Pancreas (tissue), 10 donors: ENCODE measurements at regions not wholly inside any gene's neighbourhood (a gene's known extent, or its start where the extent isn't known, plus 50 kb on each side); places are given as distances from the start of the nearest gene placed in this dataset.

Experiments used
- ATAC-seq, 4 donors: fragments of 200-7000 bp; cut with Tn5 transposase; one replicate each; pipeline versions ENCODE4 v1.8.0 to v1.9.1; 2020; ENCODE audit warnings: mild to moderate bottlenecking in 4 of 4, moderate library complexity in 4 of 4
- DNase-seq, 6 donors: peaks; one replicate each; pipeline ENCODE4 v3.0.0-alpha.2; 2020
- FAIRE-seq: peaks from 2 replicates; lab custom pipeline; 2012; peaks lifted over from hg19 to GRCh38; lab: Jason Lieb, UNC
- H3K27ac ChIP-seq, 4 donors: fragments of 200-600 bp; sonication (generic); 1 replicate in 3 of 4; 2 replicates in 1 of 4; pipeline versions ENCODE4 v1.5.0 to v1.8.0; 2020
- H3K27me3 ChIP-seq, 4 donors: fragments of 200-600 bp; one replicate each; pipeline ENCODE4 v1.8.0; 2021
- H3K36me3 ChIP-seq, 3 donors: fragments of 200-600 bp; sonication (generic) in 1 of 3; one replicate each; pipeline versions ENCODE4 v1.5.0 to v1.8.0; 2020 to 2021
- H3K4me1 ChIP-seq, 3 donors: fragments of 200-600 bp; one replicate each; pipeline ENCODE4 v1.8.0; 2021
- H3K4me3 ChIP-seq, 4 donors: fragments of 200-600 bp; sonication (generic) in 2 of 4; one replicate each; pipeline versions ENCODE4 v1.5.0 to v1.8.0; 2020 to 2021
- H3K9me3 ChIP-seq, 4 donors: fragments of 200-600 bp; one replicate each; pipeline ENCODE4 v1.8.0; 2021
- WGBS, 2 donors: extraction: QIAGEN DNeasy Blood & Tissue Kit; methylation state at CpG; one replicate each; pipeline ENCODE4 v1.1.7; 2013; 5-methylcytosine and 5-hydroxymethylcytosine counted together
- intact Hi-C, 3 donors: fragments of 100-400 bp; cut with DNase I; formaldehyde crosslinking; loops; one replicate each; pipeline versions ENCODE4 v1.11.1 to v1.14.2; 2022
- TF ChIP-seq, protein P1 (sequence below), 4 donors: fragments of 200-600 bp; sonication (generic) in 3 of 4; IDR thresholded peaks; one replicate each; pipeline versions ENCODE4 v1.5.0 to v1.8.0; 2021; ENCODE audit warnings: antibody characterized with exemption in 4 of 4
- donor health status: healthy with polysubstance abuse.
- donor health status: DM: no; HTN: no; CAD: no; lungs with moderate emphysema.
- donor health status: DM: no; HTN: no; CAD: no.
- donor health status: control.
- donor health status: control.
- donor health status: Bipolar disorder and iron deficiency.
- donor health status: DM: yes; HTN: yes; CAD: no.
- donor health status: DM: no; HTN: no; CAD: no.
- donor health status: DM: no; HTN: no; CAD: no.
- donor health status: DM: yes; HTN: yes; CAD: no.

DNA sequence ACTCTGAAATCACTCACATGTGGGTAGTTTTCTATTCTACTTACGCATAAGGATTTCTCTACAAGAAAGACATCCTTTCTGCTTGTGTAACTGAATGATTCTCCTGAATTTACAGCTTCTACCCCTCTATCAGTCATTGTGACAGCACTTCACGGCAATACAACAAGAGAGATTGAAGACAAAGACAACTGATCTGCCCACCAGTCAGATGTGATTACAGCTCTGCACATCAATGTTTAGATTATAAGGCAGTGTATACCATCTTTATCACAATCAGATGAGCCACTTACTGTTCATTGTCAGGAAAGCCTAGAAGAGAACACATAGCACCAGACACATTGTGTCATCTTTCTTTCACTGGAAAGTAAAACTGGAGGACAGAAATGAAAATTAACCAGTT lies 324.4 kb downstream of the CENPC start:
- no peak for FAIRE-seq
- intact Hi-C loops, result no loop called here
- DNase-seq, result no peak
- Histone ChIP-seq H3K4me3 (no peak overlapping the region), H3K27ac (no peak overlapping the region), H3K27me3 (no peaks in the 10 kb centered on the region), H3K36me3 (no peaks in the 10 kb centered on the region), H3K4me1 (no peaks in the 10 kb centered on the region), H3K9me3 (no peaks in the 10 kb centered on the region)
- TF ChIP-seq, protein P1, sequence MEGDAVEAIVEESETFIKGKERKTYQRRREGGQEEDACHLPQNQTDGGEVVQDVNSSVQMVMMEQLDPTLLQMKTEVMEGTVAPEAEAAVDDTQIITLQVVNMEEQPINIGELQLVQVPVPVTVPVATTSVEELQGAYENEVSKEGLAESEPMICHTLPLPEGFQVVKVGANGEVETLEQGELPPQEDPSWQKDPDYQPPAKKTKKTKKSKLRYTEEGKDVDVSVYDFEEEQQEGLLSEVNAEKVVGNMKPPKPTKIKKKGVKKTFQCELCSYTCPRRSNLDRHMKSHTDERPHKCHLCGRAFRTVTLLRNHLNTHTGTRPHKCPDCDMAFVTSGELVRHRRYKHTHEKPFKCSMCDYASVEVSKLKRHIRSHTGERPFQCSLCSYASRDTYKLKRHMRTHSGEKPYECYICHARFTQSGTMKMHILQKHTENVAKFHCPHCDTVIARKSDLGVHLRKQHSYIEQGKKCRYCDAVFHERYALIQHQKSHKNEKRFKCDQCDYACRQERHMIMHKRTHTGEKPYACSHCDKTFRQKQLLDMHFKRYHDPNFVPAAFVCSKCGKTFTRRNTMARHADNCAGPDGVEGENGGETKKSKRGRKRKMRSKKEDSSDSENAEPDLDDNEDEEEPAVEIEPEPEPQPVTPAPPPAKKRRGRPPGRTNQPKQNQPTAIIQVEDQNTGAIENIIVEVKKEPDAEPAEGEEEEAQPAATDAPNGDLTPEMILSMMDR (IDR thresholded peaks at IDR 0.05), result no peak
- no peak for ATAC-seq
- WGBS, 2 donors, result 48 to 60% methylated on average over 2 of the region's 2 CpGs

DNA sequence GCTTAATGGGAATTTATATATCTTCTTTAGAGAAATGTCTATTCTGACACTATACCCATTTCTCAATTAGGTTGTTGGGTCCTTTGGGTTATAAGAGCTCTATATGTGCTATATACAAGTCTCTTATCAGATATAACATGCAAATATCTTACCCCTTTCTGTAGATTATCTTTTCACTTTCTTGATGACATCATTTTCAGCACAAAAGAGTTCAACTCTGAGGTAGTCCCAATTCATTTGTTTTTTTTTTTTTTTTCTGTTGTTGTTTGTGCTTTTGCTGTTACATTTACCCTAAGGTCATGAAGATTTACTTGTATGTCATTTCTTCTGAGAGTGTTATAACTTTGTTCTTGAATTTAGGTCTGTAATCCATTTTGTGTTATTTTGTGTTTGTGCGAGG lies 326.4 kb downstream of the CENPC start:
- H3K27me3 ChIP-seq, result no peaks in the 10 kb centered on the region
- H3K4me1 ChIP-seq, result no peaks in the 10 kb centered on the region
- H3K36me3 ChIP-seq, result no peaks in the 10 kb centered on the region
- WGBS, 2 donors, result 76 to 88% methylated on average over 1 of the region's 1 CpG
- TF ChIP-seq, protein P1 (IDR thresholded peaks at IDR 0.05), result no peak
- no peak overlapping the region for H3K4me3 ChIP-seq
- ATAC-seq, result no peak
- DNase-seq, result no peak
- H3K9me3 ChIP-seq, result no peaks in the 10 kb centered on the region
- FAIRE-seq, result no peak
- intact Hi-C loops, result no loop called here
- no peak overlapping the region for H3K27ac ChIP-seq

DNA sequence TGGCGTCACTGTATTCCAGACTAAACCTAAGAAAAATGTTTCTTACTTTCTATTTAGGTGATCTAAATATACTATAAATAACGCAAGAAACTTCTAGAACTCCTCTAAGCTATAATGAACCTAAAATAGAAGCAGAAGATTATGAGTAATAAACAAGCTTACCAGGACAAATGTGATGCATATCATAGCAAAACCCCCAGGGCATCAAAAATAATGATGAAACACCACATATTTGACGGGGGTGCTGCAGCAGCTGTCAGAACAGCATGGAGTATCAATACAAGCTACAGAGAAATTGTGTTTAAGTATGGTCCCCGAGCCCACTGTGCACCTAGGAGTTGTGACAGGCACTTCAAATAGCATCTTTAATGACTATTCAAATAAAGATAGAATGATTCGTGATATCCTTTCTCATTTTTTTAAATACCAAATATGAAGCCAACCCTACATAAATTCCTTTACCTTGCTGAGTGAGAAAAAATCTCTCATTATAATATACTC lies 337.3 kb downstream of the CENPC start:
- TF ChIP-seq, protein P1 (IDR thresholded peaks at IDR 0.05), result no peak
- Histone ChIP-seq H3K27ac (no peak overlapping the region), H3K4me1 (no peaks in the 10 kb centered on the region), H3K9me3 (no peaks in the 10 kb centered on the region), H3K36me3 (no peaks in the 10 kb centered on the region), H3K27me3 (no peaks in the 10 kb centered on the region), H3K4me3 (no peak overlapping the region)
- DNase-seq (no peak), FAIRE-seq (no peak), ATAC-seq (no peak)
- intact Hi-C loops, result no loop called here
- 49 to 67% methylated on average over 5 of the region's 5 CpGs for WGBS, 2 donors

DNA sequence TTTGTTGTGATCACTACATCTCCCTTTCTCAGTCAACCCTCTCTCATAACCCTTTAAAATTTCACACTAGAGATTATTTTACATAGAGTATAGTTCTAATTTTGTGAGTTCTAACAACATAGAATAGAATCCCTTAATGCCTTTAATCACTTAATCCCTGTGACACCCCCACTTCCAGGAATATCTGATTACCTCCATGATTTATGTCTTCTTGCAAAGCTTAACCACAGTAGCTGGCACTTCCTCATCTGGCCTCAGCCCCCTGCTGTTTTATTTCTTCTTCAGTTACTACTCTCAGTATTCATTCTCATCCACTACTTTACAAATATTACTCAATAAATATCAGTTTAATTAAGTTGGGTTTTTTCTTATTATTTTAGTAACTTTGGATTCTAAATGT lies 340.9 kb downstream of the CENPC start:
- no peaks in the 10 kb centered on the region for H3K4me1 ChIP-seq
- H3K9me3 ChIP-seq, result no peaks in the 10 kb centered on the region
- H3K27ac ChIP-seq, result no peak overlapping the region
- H3K4me3 ChIP-seq, result no peak overlapping the region
- intact Hi-C loops, result no loop called here
- FAIRE-seq, result no peak
- no peaks in the 10 kb centered on the region for H3K27me3 ChIP-seq
- DNase-seq, result no peak
- H3K36me3 ChIP-seq, result no peaks in the 10 kb centered on the region
- ATAC-seq, result no peak
- TF ChIP-seq, protein P1 (IDR thresholded peaks at IDR 0.05), result no peak

DNA sequence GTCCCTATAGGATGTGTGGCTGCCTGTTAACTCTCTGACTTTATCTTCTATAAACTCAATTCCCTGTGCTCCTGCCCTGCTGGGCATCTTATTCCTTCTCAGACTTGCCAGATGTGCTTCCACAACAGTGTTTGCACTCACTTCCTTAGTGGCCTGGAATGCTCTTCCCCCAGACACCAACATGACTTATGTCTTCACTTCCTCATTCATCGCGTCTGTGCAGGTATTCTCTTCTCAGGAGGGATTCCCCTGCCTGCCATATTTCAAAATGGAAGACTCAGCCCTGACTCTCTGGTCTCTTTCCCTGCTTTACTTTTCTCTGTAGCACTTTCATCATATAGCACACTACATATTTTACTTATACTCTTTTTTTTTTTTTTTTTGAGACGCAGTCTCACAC lies 344.0 kb downstream of the CENPC start:
- TF ChIP-seq, protein P1 (IDR thresholded peaks at IDR 0.05), result no peak
- H3K36me3 ChIP-seq, result no peaks in the 10 kb centered on the region
- intact Hi-C loops, result no loop called here
- ATAC-seq (no peak), DNase-seq (no peak), FAIRE-seq (no peak)
- no peak overlapping the region for H3K27ac ChIP-seq
- H3K27me3 ChIP-seq, result no peaks in the 10 kb centered on the region
- no peaks in the 10 kb centered on the region for H3K4me1 ChIP-seq
- no peak overlapping the region for H3K4me3 ChIP-seq
- WGBS, 2 donors, result 78 to 79% methylated on average over 3 of the region's 3 CpGs
- no peaks in the 10 kb centered on the region for H3K9me3 ChIP-seq
